Trophoblast cell (in vitro differentiated cells and primary cell): ENCODE measurements at regions not wholly inside any gene's neighbourhood (a gene's known extent, or its start where the extent isn't known, plus 50 kb on each side); places are given as distances from the start of the nearest gene placed in this dataset.

ENCODE experiments used
- DNase-seq, 2 donors: peaks; one replicate each; pipeline ENCODE4 v3.0.0-alpha.2; 2016
- H2AFZ ChIP-seq: 2 replicates; pipeline ENCODE4 v1.6.1; 2013; ENCODE audit warnings: low read length, moderate library complexity, mild to moderate bottlenecking; ENCODE audit not compliant: insufficient read depth, poor library complexity
- H2AK5ac ChIP-seq: 2 replicates; pipeline ENCODE4 v1.6.1; 2013; ENCODE audit warnings: mild to moderate bottlenecking, low read length
- H2BK120ac ChIP-seq: 2 replicates; pipeline ENCODE4 v1.6.1; 2013; ENCODE audit warnings: low read length, mild to moderate bottlenecking, moderate library complexity; ENCODE audit not compliant: insufficient read depth, poor library complexity
- H2BK12ac ChIP-seq: 2 replicates; pipeline ENCODE4 v1.6.1; 2013; ENCODE audit warnings: mild to moderate bottlenecking, low read length, moderate library complexity
- H2BK5ac ChIP-seq: 2 replicates; pipeline ENCODE4 v1.6.1; 2013; ENCODE audit warnings: low read length, low read depth, moderate library complexity, mild to moderate bottlenecking; ENCODE audit not compliant: poor library complexity
- H3K14ac ChIP-seq: 2 replicates; pipeline ENCODE4 v1.6.1; 2013; ENCODE audit warnings: mild to moderate bottlenecking, low read length
- H3K18ac ChIP-seq: 2 replicates; pipeline ENCODE4 v1.6.1; 2013; ENCODE audit warnings: mild to moderate bottlenecking, low read length
- H3K23ac ChIP-seq: 2 replicates; pipeline ENCODE4 v1.6.1; 2013; ENCODE audit warnings: low read length
- H3K27ac ChIP-seq: 2 replicates; pipeline ENCODE4 v1.5.1; 2013; ENCODE audit warnings: low read depth, mild to moderate bottlenecking, inconsistent platforms, low read length, moderate library complexity
- H3K27me3 ChIP-seq: 2 replicates; pipeline ENCODE4 v1.6.1; 2013; ENCODE audit warnings: inconsistent platforms, mild to moderate bottlenecking, low read length, moderate library complexity; ENCODE audit not compliant: insufficient read depth
- H3K36me3 ChIP-seq, 2 experiments: 1 replicate in 1 of 2; 2 replicates in 1 of 2; pipeline ENCODE4 v1.6.1; 2013; ENCODE audit warnings: low read length in 2 of 2, mild to moderate bottlenecking in 2 of 2, moderate library complexity in 1 of 2; ENCODE audit not compliant: insufficient read depth in 2 of 2, control insufficient read depth in 1 of 2
- H3K4ac ChIP-seq: 2 replicates; pipeline ENCODE4 v1.6.1; 2013; ENCODE audit warnings: low read depth, mild to moderate bottlenecking, low read length, moderate library complexity
- H3K4me1 ChIP-seq, 2 experiments: 1 replicate in 1 of 2; 2 replicates in 1 of 2; pipeline ENCODE4 v1.6.1; 2013; ENCODE audit warnings: low read length in 2 of 2, mild to moderate bottlenecking in 2 of 2, moderate library complexity in 1 of 2; ENCODE audit not compliant: insufficient read depth in 2 of 2, control insufficient read depth in 1 of 2
- H3K4me2 ChIP-seq: 2 replicates; pipeline ENCODE4 v1.6.1; 2013; ENCODE audit warnings: inconsistent platforms, mild to moderate bottlenecking, low read length, moderate library complexity
- H3K4me3 ChIP-seq: 2 replicates; pipeline ENCODE4 v1.5.1; 2013; ENCODE audit warnings: mild to moderate bottlenecking, low read depth, low read length, inconsistent platforms
- H3K79me1 ChIP-seq: one replicate; pipeline ENCODE4 v1.6.1; 2013; ENCODE audit warnings: low read length
- H3K79me2 ChIP-seq: 2 replicates; pipeline ENCODE4 v1.6.1; 2013; ENCODE audit warnings: low read length, mild to moderate bottlenecking; ENCODE audit not compliant: control insufficient read depth, insufficient read depth, poor library complexity
- H3K9ac ChIP-seq: 2 replicates; pipeline ENCODE4 v1.6.1; 2013; ENCODE audit warnings: mild to moderate bottlenecking, low read length
- H3K9me3 ChIP-seq: 2 replicates; pipeline ENCODE4 v1.6.1; 2013; ENCODE audit warnings: low read depth, mild to moderate bottlenecking, control low read depth, inconsistent platforms, low read length; ENCODE audit not compliant: insufficient read depth
- H4K12ac ChIP-seq: 2 replicates; pipeline ENCODE4 v1.6.1; 2013; ENCODE audit warnings: low read depth, mild to moderate bottlenecking, low read length, moderate library complexity
- H4K8ac ChIP-seq: 2 replicates; pipeline ENCODE4 v1.6.1; 2013; ENCODE audit warnings: low read depth, mild to moderate bottlenecking, low read length, moderate library complexity
- H4K91ac ChIP-seq: one replicate; pipeline ENCODE4 v1.6.1; 2013; ENCODE audit warnings: low read depth, mild to moderate bottlenecking, low read length, moderate library complexity
- WGBS: extraction: QIAGEN DNeasy Blood & Tissue Kit; methylation state at CpG from one replicate; pipeline ENCODE4 v1.1.7; 2013; ENCODE audit warnings: missing lambda C conversion rate; ENCODE audit not compliant: insufficient read length, insufficient coverage; ENCODE audit errors: extremely low coverage; 5-methylcytosine and 5-hydroxymethylcytosine counted together

- H3K14ac ChIP-seq, result no peak overlapping the region
- no peak overlapping the region for H3K9ac ChIP-seq
- H3K9me3 ChIP-seq, result no peaks in the 10 kb centered on the region
- H4K12ac ChIP-seq, result no peak overlapping the region
- no CpG with 5 or more reads among the region's 13 CpGs for WGBS
- no peaks in the 10 kb centered on the region for H3K79me1 ChIP-seq
- no peak overlapping the region for H2AK5ac ChIP-seq
- H3K18ac ChIP-seq, result no peak overlapping the region
- H3K4ac ChIP-seq, result no peak overlapping the region
- H2BK5ac ChIP-seq, result no peak overlapping the region
- H3K4me2 ChIP-seq, result no peak overlapping the region
- no peak overlapping the region for H3K23ac ChIP-seq
- H3K36me3 ChIP-seq, result no peaks in the 10 kb centered on the region
- no peak for DNase-seq
- no peaks in the 10 kb centered on the region for H3K79me2 ChIP-seq
- H2BK120ac ChIP-seq, result no peak overlapping the region
- H3K27ac ChIP-seq, result no peak overlapping the region
- H3K27me3 ChIP-seq, result no peaks in the 10 kb centered on the region
- peaks cover 0 to 1% of the 10 kb centered on the region in 2 experiments for H3K4me1 ChIP-seq
- H4K8ac ChIP-seq, result no peak overlapping the region
- no peak overlapping the region for H3K4me3 ChIP-seq
- no peak overlapping the region for H4K91ac ChIP-seq
- no peak overlapping the region for H2BK12ac ChIP-seq
- no peak overlapping the region for H2AFZ ChIP-seq
Measured at GRCh38 chr10:35843524-35844181, 201.6 kb upstream of the FZD8 start.

DNA sequence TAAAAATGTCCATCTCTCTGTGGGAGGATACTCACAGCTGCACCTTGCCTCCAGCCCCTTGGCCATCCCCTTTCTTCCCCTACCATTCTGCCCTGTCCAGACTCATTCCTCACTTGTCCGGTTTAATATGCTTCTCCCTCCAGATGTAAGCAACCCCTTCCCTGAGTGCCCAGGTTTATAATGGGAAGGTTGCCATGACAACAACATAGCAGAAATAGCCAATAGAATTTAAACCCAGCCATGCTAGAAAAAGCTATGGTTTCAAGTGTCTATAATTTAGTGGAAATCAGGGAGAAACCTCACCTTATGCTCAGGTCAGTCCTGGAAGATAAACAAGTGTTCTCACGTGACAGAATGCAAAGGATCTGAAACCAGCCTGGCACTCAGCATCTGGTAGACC lies 196.0 kb upstream of the FZD8 start:
- no peak overlapping the region for H2AFZ ChIP-seq
- H3K9ac ChIP-seq, result no peak overlapping the region
- no peak overlapping the region for H4K12ac ChIP-seq
- H3K27ac ChIP-seq, result no peak overlapping the region
- H3K27me3 ChIP-seq, result no peaks in the 10 kb centered on the region
- no peak overlapping the region for H3K4ac ChIP-seq
- no peak overlapping the region for H3K14ac ChIP-seq
- H3K4me2 ChIP-seq, result no peak overlapping the region
- no peak overlapping the region for H3K4me3 ChIP-seq
- no peak overlapping the region for H3K23ac ChIP-seq
- H3K18ac ChIP-seq, result no peak overlapping the region
- no peaks in the 10 kb centered on the region for H3K79me1 ChIP-seq
- no peak overlapping the region for H2AK5ac ChIP-seq
- no peak for DNase-seq
- H3K79me2 ChIP-seq, result no peaks in the 10 kb centered on the region
- no peak overlapping the region for H2BK120ac ChIP-seq
- H4K8ac ChIP-seq, result no peak overlapping the region
- H3K4me1 ChIP-seq, result no peaks in the 10 kb centered on the region
- H2BK12ac ChIP-seq, result no peak overlapping the region
- H3K36me3 ChIP-seq, result no peaks in the 10 kb centered on the region
- WGBS, result no CpG with 5 or more reads among the region's 2 CpGs
- H3K9me3 ChIP-seq, result no peaks in the 10 kb centered on the region
- no peak overlapping the region for H4K91ac ChIP-seq
- no peak overlapping the region for H2BK5ac ChIP-seq

GRCh38 chr10:35835545-35835944 lies 193.4 kb upstream of the FZD8 start:
- Histone ChIP-seq H2AK5ac (no peak overlapping the region), H3K14ac (no peak overlapping the region), H2AFZ (no peak overlapping the region), H3K79me1 (no peaks in the 10 kb centered on the region), H4K91ac (no peak overlapping the region), H3K4me3 (no peak overlapping the region), H3K27me3 (no peaks in the 10 kb centered on the region), H2BK5ac (no peak overlapping the region), H2BK120ac (no peak overlapping the region), H3K79me2 (no peaks in the 10 kb centered on the region), H3K36me3 (no peaks in the 10 kb centered on the region), H2BK12ac (no peak overlapping the region), H4K8ac (no peak overlapping the region), H3K27ac (no peak overlapping the region), H3K4ac (no peak overlapping the region), H3K4me2 (no peak overlapping the region), H3K9ac (no peak overlapping the region), H3K9me3 (no peaks in the 10 kb centered on the region), H3K4me1 (no peaks in the 10 kb centered on the region), H3K23ac (no peak overlapping the region), H4K12ac (no peak overlapping the region), H3K18ac (no peak overlapping the region)
- DNase-seq, result no peak
- WGBS, result no CpG with 5 or more reads among the region's 3 CpGs

DNA sequence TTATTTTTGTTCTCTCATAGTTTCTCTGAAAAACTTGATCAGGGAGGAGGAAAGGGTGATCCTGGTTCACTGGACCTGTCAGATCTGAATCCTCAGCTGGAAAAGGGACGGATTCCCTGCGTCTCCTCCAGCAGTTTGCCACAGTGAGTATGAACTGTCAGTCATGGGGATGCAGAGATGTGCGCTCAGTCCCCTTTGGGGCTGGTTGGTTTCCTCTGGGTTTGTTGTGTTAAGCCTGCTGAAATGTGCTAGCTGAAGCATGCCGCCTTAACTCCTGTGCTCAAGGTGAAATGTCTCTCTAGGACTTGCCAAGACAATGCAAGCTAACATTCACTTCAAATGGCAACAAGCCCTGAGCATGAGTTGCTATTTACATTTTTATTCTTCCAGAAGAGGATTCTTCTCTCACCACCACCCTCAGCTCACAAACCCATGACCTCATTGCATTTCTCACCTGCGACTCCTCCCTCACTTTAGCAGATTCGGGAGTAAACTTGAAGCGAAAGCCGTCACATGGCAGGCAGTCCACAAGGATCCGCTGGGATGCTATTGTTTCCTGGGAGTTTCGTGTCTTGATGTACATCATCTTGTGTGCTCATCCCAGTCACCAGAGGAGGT lies 192.9 kb upstream of the FZD8 start:
- no peak overlapping the region for H2BK12ac ChIP-seq
- no peak overlapping the region for H3K4me3 ChIP-seq
- H2AFZ ChIP-seq, result no peak overlapping the region
- no peak overlapping the region for H4K91ac ChIP-seq
- H3K27ac ChIP-seq, result no peak overlapping the region
- no peaks in the 10 kb centered on the region for H3K4me1 ChIP-seq
- no peak overlapping the region for H3K9ac ChIP-seq
- no peak for DNase-seq
- H3K79me1 ChIP-seq, result no peaks in the 10 kb centered on the region
- no peak overlapping the region for H3K23ac ChIP-seq
- H2BK120ac ChIP-seq, result no peak overlapping the region
- H2BK5ac ChIP-seq, result no peak overlapping the region
- no peak overlapping the region for H4K8ac ChIP-seq
- H3K4me2 ChIP-seq, result no peak overlapping the region
- no peak overlapping the region for H3K4ac ChIP-seq
- H3K9me3 ChIP-seq, result no peaks in the 10 kb centered on the region
- H4K12ac ChIP-seq, result no peak overlapping the region
- H3K18ac ChIP-seq, result no peak overlapping the region
- no peaks in the 10 kb centered on the region for H3K36me3 ChIP-seq
- WGBS, result no CpG with 5 or more reads among the region's 10 CpGs
- no peak overlapping the region for H3K14ac ChIP-seq
- no peak overlapping the region for H2AK5ac ChIP-seq
- no peaks in the 10 kb centered on the region for H3K79me2 ChIP-seq
- H3K27me3 ChIP-seq, result no peaks in the 10 kb centered on the region
